GM21619 (cell line): ENCODE measurements at regions not wholly inside any gene's neighbourhood (a gene's known extent, or its start where the extent isn't known, plus 50 kb on each side); places are given as distances from the start of the nearest gene placed in this dataset.
"Not testable (repeated sequence)": the region's sequence is repeated elsewhere in the genome, so short reads cannot be mapped to it uniquely, and the experiment has no call there.

ENCODE experiments used
- ATAC-seq: cut with Tn5 transposase; IDR thresholded peaks from one replicate; pipeline ENCODE4 v1.9.1; 2021; ENCODE audit not compliant: unreplicated experiment

DNA sequence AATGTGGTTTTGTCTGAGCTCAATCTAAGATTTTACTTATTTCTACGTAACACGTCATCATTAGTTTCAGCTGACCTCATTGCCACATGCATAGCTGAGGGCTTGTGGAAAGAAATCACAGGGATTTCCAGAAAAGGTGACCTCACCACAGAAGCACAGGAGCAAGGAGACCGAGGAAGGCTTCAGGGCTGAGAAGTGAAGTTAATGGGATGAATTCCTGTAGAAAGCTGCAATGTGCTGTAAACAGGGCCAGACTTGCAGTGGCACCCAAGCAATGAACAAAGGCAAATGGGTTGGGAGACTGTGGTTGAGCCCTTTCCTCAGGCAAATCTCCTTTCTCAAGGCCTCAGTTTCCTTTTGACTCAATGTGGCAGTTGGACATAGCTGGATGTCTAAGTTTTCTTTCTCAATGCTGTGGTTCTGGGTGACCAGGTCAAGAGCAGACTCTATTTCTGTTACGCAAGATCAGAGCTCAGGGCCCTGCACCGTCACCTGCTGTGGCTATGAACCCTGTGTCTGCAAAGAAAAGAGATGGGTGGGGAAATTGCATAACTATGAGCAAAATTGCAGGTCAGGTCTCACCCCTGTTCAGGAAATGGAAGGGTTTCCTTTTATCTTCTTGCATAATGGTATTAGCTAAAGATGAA lies 252.2 kb upstream of the TBL1XR1 start:
- peak; percentile 96 for ATAC-seq

GRCh38 chr3:177451301-177451750 lies 254.0 kb upstream of the TBL1XR1 start:
- no peak for ATAC-seq

DNA sequence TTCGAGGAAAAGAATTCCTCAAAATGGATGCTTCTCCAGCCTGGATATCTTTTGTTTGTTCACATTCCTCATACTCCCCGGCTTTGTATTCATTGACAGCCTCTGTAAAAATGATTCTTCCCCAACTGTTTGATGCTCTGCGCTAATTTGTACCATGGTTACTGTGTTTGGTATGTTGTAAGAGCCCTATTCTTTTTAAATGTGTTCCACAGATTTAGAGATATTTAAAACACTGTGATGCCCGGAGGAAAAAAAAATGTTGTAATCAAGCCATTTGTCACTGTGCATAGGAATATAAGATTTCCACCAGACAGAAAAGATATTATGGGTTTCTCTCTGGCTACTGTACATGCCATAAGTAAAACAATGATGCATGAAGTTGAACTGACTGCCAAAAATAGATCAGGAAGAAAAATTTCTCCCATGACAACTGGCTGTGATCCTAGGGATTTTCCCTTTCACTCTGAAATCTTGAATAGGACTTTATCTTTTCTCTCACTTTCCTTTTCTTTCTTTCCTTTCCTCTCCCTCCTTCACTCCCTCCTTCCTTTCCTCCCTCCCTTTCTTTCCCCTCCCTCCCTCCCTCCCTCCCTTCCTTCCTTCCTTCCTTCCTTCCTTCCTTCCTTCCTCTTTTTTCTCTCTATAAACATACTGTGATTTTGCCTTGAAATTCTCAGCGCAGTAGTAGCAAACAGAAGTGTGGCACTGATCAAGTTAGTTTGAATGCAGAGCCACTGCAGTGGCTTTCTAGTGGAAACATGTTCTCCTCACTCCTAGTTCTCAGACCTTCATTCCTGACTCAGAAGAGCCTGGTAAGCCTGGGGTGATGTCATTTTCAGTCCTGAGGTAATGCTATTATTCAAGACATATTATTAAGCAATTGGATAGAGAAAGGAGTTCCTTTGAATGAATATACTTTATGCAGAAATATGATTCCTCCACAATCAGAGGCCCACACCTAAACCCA lies 254.9 kb upstream of the TBL1XR1 start:
- no peak for ATAC-seq

DNA sequence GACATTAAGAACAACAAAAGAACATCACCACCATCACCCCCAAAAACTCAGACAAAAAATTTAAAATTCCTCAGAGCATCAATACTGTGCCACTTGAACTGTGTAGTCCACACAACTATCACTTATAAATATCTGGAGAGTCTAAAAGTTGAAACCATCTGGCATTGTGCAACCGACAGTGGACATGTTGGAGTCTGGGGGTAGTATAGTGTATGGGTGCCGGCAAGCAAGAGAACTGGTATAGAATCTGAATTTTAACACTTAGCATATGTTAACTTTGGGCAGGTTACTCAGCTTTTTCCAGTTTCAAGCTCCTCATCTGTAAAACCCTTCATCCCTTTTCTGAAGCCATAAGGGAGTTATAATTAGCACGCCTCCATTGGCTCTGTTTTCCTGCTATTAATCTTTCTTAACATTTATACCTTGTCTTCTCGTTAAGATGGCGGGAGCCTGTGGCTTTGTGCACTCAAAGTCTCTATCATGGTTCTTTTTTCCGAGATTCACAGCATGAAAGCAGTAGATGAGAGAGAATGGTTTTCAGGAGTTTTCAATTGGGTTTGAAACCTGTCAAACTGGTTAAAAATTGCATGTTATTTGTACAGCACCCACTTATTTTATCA lies 255.7 kb upstream of the TBL1XR1 start:
- ATAC-seq: no peak

- ATAC-seq: no peak
Observed at GRCh38 chr3:177453451-177453844, 256.2 kb upstream of the TBL1XR1 start.

- not testable (repeated sequence) for ATAC-seq
Observed at GRCh38 chr3:177457204-177457603, 259.9 kb upstream of the TBL1XR1 start.

GRCh38 chr3:177459401-177459800 lies 262.1 kb upstream of the TBL1XR1 start:
- no peak for ATAC-seq

DNA sequence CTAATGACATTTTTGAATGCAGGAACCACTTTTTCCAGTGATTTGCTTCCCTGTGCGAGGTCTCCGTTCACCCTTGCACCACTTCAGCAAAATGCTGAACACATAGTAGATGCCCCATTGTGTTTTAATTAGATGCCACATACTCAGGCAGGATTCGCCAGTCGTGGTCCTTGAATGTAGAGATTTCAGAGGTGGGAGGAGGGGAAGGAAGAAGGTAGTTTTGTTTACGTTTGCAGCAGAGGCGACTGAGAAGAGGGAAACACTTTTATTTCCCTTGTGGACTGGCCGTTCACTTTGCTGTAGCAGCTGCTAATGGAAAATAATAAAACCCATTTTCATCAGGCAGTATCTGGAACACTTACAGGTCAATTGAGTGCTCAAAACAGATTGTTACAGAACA lies 262.8 kb upstream of the TBL1XR1 start:
- ATAC-seq: no peak

DNA sequence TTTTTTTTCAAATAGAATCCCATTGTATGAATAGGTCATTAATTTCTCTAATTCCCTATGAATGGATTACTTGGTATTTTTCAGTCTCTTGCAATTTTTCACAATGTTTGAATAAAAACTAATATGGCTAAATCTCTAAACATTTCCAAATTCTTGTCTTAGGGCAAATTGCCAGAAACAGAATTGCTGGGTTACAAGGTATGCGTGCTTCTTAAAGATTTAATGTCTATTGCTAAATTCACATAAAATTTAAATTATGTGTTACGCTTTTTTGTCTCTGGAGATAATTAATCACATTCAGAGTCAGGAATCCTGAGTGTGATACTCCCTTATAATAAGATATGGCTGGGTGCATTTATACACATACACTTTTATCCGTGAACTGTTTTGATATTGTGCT lies 264.5 kb upstream of the TBL1XR1 start:
- ATAC-seq: no peak

DNA sequence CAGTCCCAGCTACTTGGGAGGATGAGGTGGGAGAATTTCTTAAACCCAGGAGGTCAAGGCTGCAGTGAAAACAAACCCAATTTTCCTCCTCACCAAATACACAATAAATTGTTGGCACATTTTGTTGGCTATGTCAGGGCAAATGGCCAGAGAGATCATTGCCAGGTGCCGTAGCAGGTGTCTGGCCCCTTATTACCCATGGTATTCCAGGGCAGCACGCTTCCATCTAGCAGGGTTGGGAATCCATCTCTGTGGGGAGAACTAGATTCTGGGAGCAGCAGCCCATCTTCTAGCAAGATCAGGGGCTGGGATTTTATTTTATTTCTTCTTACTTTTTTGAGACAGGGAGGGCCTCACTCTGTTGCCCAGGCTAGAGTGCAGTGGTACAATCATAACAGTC lies 266.1 kb upstream of the TBL1XR1 start:
- ATAC-seq: not testable (repeated sequence)

GRCh38 chr3:177463863-177464262 lies 266.6 kb upstream of the TBL1XR1 start:
- no peak for ATAC-seq

GRCh38 chr3:177464392-177465256 lies 267.3 kb upstream of the TBL1XR1 start:
- no peak for ATAC-seq

GRCh38 chr3:177465257-177465642 lies 268.0 kb upstream of the TBL1XR1 start:
- ATAC-seq: no peak

DNA sequence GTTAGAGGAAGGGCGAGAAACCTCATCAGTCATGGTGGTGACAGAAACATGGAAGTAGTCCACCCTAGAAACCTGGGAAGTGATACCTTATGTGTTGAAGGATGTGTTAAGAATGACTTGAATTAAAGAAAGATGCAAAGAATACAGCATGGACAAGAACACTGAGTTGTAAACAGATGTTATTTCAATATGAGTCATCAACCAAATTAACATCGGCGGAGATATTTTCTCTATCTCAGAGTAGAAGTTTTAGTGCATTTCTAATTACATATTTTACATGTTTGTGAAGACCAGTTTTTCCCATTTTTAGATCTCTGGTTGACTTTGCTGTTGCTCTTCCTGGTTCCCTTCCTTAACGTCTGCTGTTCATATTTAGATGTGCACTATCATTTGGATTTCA lies 268.8 kb upstream of the TBL1XR1 start:
- no peak for ATAC-seq

- not testable (repeated sequence) for ATAC-seq
Observed at GRCh38 chr3:177466622-177467021, 269.3 kb upstream of the TBL1XR1 start.

DNA sequence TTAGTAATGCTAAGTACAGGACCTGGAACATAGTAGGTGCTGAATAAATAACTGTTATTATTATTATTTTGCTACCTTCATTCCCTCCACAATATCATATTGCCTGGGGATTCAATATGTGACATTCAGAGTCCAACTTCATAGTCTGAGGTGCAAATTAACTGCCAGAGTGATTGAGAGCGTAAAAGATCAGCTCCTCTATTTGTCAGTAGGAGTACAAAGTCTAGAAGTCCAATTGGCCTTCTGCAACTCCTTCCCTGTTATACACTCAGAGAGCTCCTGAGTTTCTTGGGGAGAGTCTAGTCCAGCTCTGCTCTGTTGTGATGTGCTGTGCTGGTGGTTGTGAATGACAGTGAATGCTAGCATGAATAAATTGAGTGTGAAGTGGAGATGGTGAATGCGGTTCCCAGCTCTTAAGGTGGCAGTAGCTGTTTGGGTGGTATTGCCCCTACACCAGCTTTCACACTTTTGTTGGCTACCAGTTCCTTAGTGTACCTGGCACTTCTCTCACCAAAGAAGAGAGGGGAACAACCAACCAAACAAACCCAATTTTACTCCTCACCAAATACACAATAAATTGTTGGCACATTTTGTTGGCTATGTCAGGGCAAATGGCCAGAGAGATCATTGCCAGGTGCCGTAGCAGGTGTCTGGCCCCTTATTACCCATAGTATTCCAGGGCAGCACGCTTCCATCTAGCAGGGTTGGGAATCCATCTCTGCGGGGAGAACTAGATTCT lies 270.1 kb upstream of the TBL1XR1 start:
- ATAC-seq: no peak

DNA sequence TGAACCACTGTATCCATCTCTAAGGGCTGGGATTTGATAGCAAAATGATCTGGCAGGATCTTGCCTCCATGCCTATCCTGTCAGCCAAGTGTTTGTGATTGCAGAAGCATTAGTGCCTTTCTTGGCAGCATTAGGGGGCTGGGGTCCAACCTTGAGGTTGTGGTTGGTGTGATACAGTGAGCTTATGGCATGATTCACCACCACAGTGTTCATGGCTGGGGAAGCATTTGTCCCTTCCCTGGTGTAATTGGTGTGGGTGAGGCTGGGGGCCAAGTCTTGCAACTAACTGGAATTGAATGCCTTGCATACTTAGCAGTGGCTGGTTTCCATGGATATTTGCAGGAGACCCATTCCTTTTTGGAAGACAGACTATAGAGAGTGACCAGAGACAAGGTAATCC lies 271.0 kb upstream of the TBL1XR1 start:
- ATAC-seq: no peak

DNA sequence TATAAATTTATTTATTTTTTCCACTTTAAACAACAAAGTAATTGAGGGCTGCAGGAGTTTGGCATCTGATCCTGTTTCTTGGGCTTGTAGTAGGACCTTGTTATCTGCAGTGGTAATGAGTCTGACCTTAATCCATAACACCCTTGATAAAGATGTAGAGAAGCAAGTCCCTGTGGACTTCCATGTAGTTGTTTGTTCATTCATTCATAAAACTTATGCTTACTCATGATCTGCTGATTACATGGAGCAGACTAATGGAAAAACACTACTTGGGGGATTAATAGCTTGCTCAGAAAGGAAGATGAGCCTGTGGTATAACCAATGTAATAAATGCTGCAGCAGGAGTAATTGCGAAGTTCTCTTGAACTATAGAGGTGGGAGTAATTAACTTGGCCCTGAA lies 271.5 kb upstream of the TBL1XR1 start:
- ATAC-seq: no peak

DNA sequence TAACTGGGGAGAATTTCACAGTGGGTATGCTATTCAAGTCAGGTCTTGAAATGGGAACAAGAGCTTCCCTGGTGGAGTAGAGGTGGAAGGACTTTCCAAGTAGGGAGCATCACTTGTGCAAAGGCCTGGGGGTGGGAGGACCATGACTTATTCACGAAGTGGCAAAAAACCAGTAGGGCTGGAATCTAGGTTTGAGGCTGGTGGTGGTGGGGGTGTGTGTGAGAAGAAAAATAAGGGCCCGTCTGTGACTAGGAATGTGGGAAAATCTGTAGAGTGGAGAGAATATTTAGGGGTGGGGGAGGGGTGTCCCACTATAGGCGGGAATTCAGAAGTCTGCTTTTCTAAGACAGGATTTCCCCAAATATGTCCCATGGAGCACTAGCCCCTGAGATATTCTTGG lies 271.9 kb upstream of the TBL1XR1 start:
- ATAC-seq: no peak
